GM23338 (cell line): ENCODE measurements at regions not wholly inside any gene's neighbourhood (a gene's known extent, or its start where the extent isn't known, plus 50 kb on each side); places are given as distances from the start of the nearest gene placed in this dataset.

ENCODE experiments used
- ATAC-seq: fragments of 200-7000 bp; cut with Tn5 transposase; 3 replicates; pipeline ENCODE4 v1.9.1; 2020
- DNase-seq: peaks from one replicate; pipeline ENCODE4 v3.0.0-alpha.2; 2015; ENCODE audit warnings: low spot score
- H2AFZ ChIP-seq: fragments of 200-600 bp; sonication (generic); 2 replicates; pipeline ENCODE4 v1.8.0; 2016; ENCODE audit warnings: antibody characterized with exemption, mild to moderate bottlenecking, moderate library complexity
- H3F3A ChIP-seq: fragments of 200-600 bp; sonication (generic); replicated peaks from 2 replicates; pipeline ENCODE4 v1.8.0; 2017; ENCODE audit warnings: antibody characterized with exemption, mixed run types, low read depth
- H3K27ac ChIP-seq: fragments of 200-600 bp; sonication (generic); 2 replicates; pipeline ENCODE4 v1.6.1; 2016; ENCODE audit warnings: low read depth
- H3K27me3 ChIP-seq: fragments of 200-600 bp; sonication (generic); 2 replicates; pipeline ENCODE4 v1.8.0; 2016; ENCODE audit warnings: mild to moderate bottlenecking, mixed run types, moderate library complexity; ENCODE audit not compliant: insufficient read depth
- H3K36me3 ChIP-seq: fragments of 200-600 bp; sonication (generic); 2 replicates; pipeline ENCODE4 v1.8.0; 2016; ENCODE audit warnings: mild to moderate bottlenecking; ENCODE audit not compliant: insufficient read depth
- H3K4me1 ChIP-seq: fragments of 200-600 bp; sonication (generic); 2 replicates; pipeline ENCODE4 v1.8.0; 2016; ENCODE audit warnings: mild to moderate bottlenecking, moderate library complexity; ENCODE audit not compliant: insufficient read depth
- H3K4me2 ChIP-seq: fragments of 200-600 bp; sonication (generic); 2 replicates; pipeline ENCODE4 v1.7.1; 2017; ENCODE audit warnings: mixed run types
- H3K4me3 ChIP-seq: fragments of 200-600 bp; sonication (generic); 2 replicates; pipeline ENCODE4 v1.6.1; 2016; ENCODE audit warnings: mixed run types
- H3K79me2 ChIP-seq: fragments of 200-600 bp; sonication (generic); replicated peaks from 2 replicates; pipeline ENCODE4 v1.8.0; 2017; ENCODE audit warnings: mild to moderate bottlenecking; ENCODE audit not compliant: insufficient read depth
- H3K9me2 ChIP-seq: fragments of 200-600 bp; sonication (generic); 2 replicates; pipeline ENCODE4 v1.8.0; 2017; ENCODE audit not compliant: insufficient read depth
- H4K20me1 ChIP-seq: fragments of 200-600 bp; sonication (generic); replicated peaks from 2 replicates; pipeline ENCODE4 v1.8.0; 2017; ENCODE audit warnings: mild to moderate bottlenecking; ENCODE audit not compliant: insufficient read depth
- H3K27ac Mint-ChIP-seq: 2 replicates; pipeline ENCODE4 v1.8.0; 2020; ENCODE audit warnings: inconsistent platforms, mild to moderate bottlenecking, moderate library complexity, mixed read lengths
- H3K27me3 Mint-ChIP-seq: 3 replicates; pipeline ENCODE4 v1.8.0; 2022; ENCODE audit warnings: low read depth, mild to moderate bottlenecking, moderate library complexity, mixed read lengths, inconsistent platforms; ENCODE audit not compliant: insufficient read depth, poor library complexity
- H3K36me3 Mint-ChIP-seq: 3 replicates; pipeline ENCODE4 v1.8.0; 2021; ENCODE audit warnings: low read depth, mild to moderate bottlenecking, inconsistent platforms, moderate library complexity, mixed read lengths
- H3K4me1 Mint-ChIP-seq: 3 replicates; pipeline ENCODE4 v1.8.0; 2020; ENCODE audit warnings: mild to moderate bottlenecking, inconsistent platforms, mixed read lengths
- H3K4me3 Mint-ChIP-seq: 3 replicates; pipeline ENCODE4 v1.8.0; 2021; ENCODE audit warnings: moderate library complexity, mild to moderate bottlenecking, inconsistent platforms, mixed read lengths
- H3K9me3 Mint-ChIP-seq: 3 replicates; pipeline ENCODE4 v1.8.0; 2020; ENCODE audit warnings: moderate library complexity, mild to moderate bottlenecking, inconsistent platforms, mixed read lengths
- CTCF ChIP-seq, 2 experiments: fragments of 200-600 bp in 1 of 2; sonication (generic) in 1 of 2; conservative IDR thresholded peaks; 2 replicates each; pipeline versions ENCODE4 v1.5.1 to v1.6.1; 2016 to 2017; ENCODE audit warnings: antibody characterized with exemption in 2 of 2, low read depth in 2 of 2, mild to moderate bottlenecking in 2 of 2, moderate library complexity in 1 of 2
- EZH2 ChIP-seq: fragments of 200-600 bp; sonication (generic); IDR thresholded peaks from one replicate; pipeline ENCODE4 v1.8.0; 2017; ENCODE audit warnings: antibody characterized with exemption, mild to moderate bottlenecking, low read depth; ENCODE audit not compliant: unreplicated experiment
- NANOG ChIP-seq: IDR thresholded peaks from 2 replicates; pipeline ENCODE4 v1.6.1; 2016; ENCODE audit warnings: antibody characterized with exemption, borderline replicate concordance
- POLR2AphosphoS5 ChIP-seq: IDR thresholded peaks from 2 replicates; pipeline ENCODE4 v1.6.1; 2016; ENCODE audit warnings: antibody characterized with exemption, low read depth
- REST ChIP-seq: IDR thresholded peaks from one replicate; pipeline ENCODE4 v1.6.1; 2018; ENCODE audit warnings: antibody characterized with exemption; ENCODE audit not compliant: unreplicated experiment
- STAT1 ChIP-seq: IDR thresholded peaks from one replicate; pipeline ENCODE4 v1.6.1; 2016; ENCODE audit warnings: antibody characterized with exemption; ENCODE audit not compliant: unreplicated experiment
- ZNF114 ChIP-seq: fragments of 250-450 bp; sonication (Bioruptor Pico); IDR thresholded peaks from 2 replicates; pipeline ENCODE4 v1.5.0; 2020; ENCODE audit warnings: mild to moderate bottlenecking, moderate library complexity

- Histone ChIP-seq H3K4me1 (no peaks in the 10 kb centered on the region), H3K36me3 (no peaks in the 10 kb centered on the region), H3K27ac (no peak overlapping the region), H3F3A (no peaks in the 10 kb centered on the region), H3K79me2 (no peaks in the 10 kb centered on the region), H3K27me3 (no peaks in the 10 kb centered on the region), H3K4me2 (no peak overlapping the region), H2AFZ (peak overlapping the region; percentile 52; the same call in 1 of the 2 replicates), H4K20me1 (no peaks in the 10 kb centered on the region), H3K9me2 (no peaks in the 10 kb centered on the region), H3K4me3 (no peak overlapping the region)
- DNase-seq: no peak
- no peak for ATAC-seq
- H3K4me1 Mint-ChIP-seq: no peaks in the 10 kb centered on the region
- H3K36me3 Mint-ChIP-seq: no peaks in the 10 kb centered on the region
- no peak overlapping the region for H3K4me3 Mint-ChIP-seq
- peaks cover 8% of the 10 kb centered on the region for H3K27me3 Mint-ChIP-seq
- H3K27ac Mint-ChIP-seq: no peak overlapping the region
- no peaks in the 10 kb centered on the region for H3K9me3 Mint-ChIP-seq
- TF ChIP-seq NANOG (no peak), ZNF114 (no peak), STAT1 (no peak), REST (no peak), POLR2AphosphoS5 (no peak), EZH2 (no peak)
Measured at GRCh38 chr1:58839846-58840835, 56.3 kb upstream of the JUN start.

GRCh38 chr1:58841455-58841854 is 57.6 kb upstream of the JUN start:
- Histone ChIP-seq H3K4me1 (no peaks in the 10 kb centered on the region), H3K27me3 (no peaks in the 10 kb centered on the region), H3K36me3 (no peaks in the 10 kb centered on the region), H3K4me3 (no peak overlapping the region), H3K79me2 (no peaks in the 10 kb centered on the region), H4K20me1 (no peaks in the 10 kb centered on the region), H3K27ac (no peak overlapping the region), H3K4me2 (no peak overlapping the region), H2AFZ (peak overlapping the region; percentile 63; the same call in 1 of the 2 replicates), H3F3A (no peaks in the 10 kb centered on the region), H3K9me2 (no peaks in the 10 kb centered on the region)
- no peaks in the 10 kb centered on the region for H3K4me1 Mint-ChIP-seq
- no peaks in the 10 kb centered on the region for H3K36me3 Mint-ChIP-seq
- no peaks in the 10 kb centered on the region for H3K9me3 Mint-ChIP-seq
- H3K27me3 Mint-ChIP-seq: peaks cover 8% of the 10 kb centered on the region
- ATAC-seq (peak; percentile 67), DNase-seq (peak; percentile 74)
- no peak overlapping the region for H3K4me3 Mint-ChIP-seq
- H3K27ac Mint-ChIP-seq: no peak overlapping the region
- no peak for TF ChIP-seq POLR2AphosphoS5
- peak; percentile 55 to 64 for TF ChIP-seq CTCF (conservative IDR thresholded peaks at IDR 0.05; ENCODE audit: low read depth in 2 of 2)
